H1 (cell line): ENCODE measurements at regions not wholly inside any gene's neighbourhood (a gene's known extent, or its start where the extent isn't known, plus 50 kb on each side); places are given as distances from the start of the nearest gene placed in this dataset.

Source experiments
- CEBPB ChIP-seq: IDR thresholded peaks from 2 replicates; pipeline ENCODE4 v1.6.1; 2012; ENCODE audit warnings: low read depth, low read length
- SIN3A ChIP-seq, 2 experiments: IDR thresholded peaks in 1 of 2; conservative IDR thresholded peaks in 1 of 2; 2 replicates each; pipeline ENCODE4 v1.6.1; 2011 to 2012; ENCODE audit warnings: low read length in 2 of 2, improper control_type of control experiment in 1 of 2, low read depth in 1 of 2, mild to moderate bottlenecking in 1 of 2
- SRF ChIP-seq: IDR thresholded peaks from 2 replicates; pipeline ENCODE4 v1.6.1; 2011; ENCODE audit warnings: mild to moderate bottlenecking, low read depth, low read length, moderate library complexity
- TBP ChIP-seq: IDR thresholded peaks from 2 replicates; pipeline ENCODE4 v1.6.1; 2011; ENCODE audit warnings: low read depth, low read length, improper control_type of control experiment
- TF ChIP-seq, protein P1 (sequence below): fragments of 300-600 bp; sonication (generic); IDR thresholded peaks from 2 replicates; pipeline ENCODE4 v1.7.1; 2012; ENCODE audit warnings: low read length, moderate library complexity, mild to moderate bottlenecking, inconsistent platforms; ENCODE audit not compliant: insufficient replicate concordance

DNA sequence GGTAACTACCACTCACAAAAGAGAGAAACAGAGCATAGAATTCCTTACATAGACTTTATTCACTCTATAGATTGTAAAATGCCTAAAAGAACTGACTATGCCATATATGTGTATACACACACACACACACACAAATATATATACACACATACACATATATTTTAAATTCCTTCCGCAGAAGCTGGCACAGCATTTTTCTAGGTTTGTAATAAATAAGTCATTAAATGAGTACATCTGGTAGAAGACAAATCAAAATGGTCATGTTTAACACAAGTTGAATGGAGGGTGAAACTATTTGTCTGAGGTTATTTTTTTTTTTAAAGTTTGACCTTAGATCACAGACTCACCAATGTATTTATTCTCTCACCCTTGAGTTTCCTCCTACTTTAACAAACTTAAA, 58.2 kb downstream of the CCER1 start (continued):
- TF ChIP-seq, protein P1, sequence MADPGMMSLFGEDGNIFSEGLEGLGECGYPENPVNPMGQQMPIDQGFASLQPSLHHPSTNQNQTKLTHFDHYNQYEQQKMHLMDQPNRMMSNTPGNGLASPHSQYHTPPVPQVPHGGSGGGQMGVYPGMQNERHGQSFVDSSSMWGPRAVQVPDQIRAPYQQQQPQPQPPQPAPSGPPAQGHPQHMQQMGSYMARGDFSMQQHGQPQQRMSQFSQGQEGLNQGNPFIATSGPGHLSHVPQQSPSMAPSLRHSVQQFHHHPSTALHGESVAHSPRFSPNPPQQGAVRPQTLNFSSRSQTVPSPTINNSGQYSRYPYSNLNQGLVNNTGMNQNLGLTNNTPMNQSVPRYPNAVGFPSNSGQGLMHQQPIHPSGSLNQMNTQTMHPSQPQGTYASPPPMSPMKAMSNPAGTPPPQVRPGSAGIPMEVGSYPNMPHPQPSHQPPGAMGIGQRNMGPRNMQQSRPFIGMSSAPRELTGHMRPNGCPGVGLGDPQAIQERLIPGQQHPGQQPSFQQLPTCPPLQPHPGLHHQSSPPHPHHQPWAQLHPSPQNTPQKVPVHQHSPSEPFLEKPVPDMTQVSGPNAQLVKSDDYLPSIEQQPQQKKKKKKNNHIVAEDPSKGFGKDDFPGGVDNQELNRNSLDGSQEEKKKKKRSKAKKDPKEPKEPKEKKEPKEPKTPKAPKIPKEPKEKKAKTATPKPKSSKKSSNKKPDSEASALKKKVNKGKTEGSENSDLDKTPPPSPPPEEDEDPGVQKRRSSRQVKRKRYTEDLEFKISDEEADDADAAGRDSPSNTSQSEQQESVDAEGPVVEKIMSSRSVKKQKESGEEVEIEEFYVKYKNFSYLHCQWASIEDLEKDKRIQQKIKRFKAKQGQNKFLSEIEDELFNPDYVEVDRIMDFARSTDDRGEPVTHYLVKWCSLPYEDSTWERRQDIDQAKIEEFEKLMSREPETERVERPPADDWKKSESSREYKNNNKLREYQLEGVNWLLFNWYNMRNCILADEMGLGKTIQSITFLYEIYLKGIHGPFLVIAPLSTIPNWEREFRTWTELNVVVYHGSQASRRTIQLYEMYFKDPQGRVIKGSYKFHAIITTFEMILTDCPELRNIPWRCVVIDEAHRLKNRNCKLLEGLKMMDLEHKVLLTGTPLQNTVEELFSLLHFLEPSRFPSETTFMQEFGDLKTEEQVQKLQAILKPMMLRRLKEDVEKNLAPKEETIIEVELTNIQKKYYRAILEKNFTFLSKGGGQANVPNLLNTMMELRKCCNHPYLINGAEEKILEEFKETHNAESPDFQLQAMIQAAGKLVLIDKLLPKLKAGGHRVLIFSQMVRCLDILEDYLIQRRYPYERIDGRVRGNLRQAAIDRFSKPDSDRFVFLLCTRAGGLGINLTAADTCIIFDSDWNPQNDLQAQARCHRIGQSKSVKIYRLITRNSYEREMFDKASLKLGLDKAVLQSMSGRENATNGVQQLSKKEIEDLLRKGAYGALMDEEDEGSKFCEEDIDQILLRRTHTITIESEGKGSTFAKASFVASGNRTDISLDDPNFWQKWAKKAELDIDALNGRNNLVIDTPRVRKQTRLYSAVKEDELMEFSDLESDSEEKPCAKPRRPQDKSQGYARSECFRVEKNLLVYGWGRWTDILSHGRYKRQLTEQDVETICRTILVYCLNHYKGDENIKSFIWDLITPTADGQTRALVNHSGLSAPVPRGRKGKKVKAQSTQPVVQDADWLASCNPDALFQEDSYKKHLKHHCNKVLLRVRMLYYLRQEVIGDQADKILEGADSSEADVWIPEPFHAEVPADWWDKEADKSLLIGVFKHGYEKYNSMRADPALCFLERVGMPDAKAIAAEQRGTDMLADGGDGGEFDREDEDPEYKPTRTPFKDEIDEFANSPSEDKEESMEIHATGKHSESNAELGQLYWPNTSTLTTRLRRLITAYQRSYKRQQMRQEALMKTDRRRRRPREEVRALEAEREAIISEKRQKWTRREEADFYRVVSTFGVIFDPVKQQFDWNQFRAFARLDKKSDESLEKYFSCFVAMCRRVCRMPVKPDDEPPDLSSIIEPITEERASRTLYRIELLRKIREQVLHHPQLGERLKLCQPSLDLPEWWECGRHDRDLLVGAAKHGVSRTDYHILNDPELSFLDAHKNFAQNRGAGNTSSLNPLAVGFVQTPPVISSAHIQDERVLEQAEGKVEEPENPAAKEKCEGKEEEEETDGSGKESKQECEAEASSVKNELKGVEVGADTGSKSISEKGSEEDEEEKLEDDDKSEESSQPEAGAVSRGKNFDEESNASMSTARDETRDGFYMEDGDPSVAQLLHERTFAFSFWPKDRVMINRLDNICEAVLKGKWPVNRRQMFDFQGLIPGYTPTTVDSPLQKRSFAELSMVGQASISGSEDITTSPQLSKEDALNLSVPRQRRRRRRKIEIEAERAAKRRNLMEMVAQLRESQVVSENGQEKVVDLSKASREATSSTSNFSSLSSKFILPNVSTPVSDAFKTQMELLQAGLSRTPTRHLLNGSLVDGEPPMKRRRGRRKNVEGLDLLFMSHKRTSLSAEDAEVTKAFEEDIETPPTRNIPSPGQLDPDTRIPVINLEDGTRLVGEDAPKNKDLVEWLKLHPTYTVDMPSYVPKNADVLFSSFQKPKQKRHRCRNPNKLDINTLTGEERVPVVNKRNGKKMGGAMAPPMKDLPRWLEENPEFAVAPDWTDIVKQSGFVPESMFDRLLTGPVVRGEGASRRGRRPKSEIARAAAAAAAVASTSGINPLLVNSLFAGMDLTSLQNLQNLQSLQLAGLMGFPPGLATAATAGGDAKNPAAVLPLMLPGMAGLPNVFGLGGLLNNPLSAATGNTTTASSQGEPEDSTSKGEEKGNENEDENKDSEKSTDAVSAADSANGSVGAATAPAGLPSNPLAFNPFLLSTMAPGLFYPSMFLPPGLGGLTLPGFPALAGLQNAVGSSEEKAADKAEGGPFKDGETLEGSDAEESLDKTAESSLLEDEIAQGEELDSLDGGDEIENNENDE, result no peak
- TF ChIP-seq SIN3A (conservative IDR thresholded peaks at IDR 0.05 in 1 of 2, IDR thresholded peaks at IDR 0.05 in 1 of 2; ENCODE audit: low read depth in 1 of 2, low read length in 2 of 2) (no peak), SRF (no peak), TBP (no peak), CEBPB (no peak)
